NCI-H82 treated with DMSO at 0.1 percent for 48 hours (cell line): ENCODE measurements at regions not wholly inside any gene's neighbourhood (a gene's known extent, or its start where the extent isn't known, plus 50 kb on each side); places are given as distances from the start of the nearest gene placed in this dataset.
A peak's percentile ranks its signal among the peaks of the same experiment; 100 is the strongest.

Source experiments
- DNase-seq: peaks from one replicate; lab custom pipeline; 2025; ENCODE audit not compliant: unreplicated experiment; lab: John Stamatoyannopoulos, UW

- DNase-seq, result peak; percentile 57
These were observed 306.7 kb downstream of the PIK3C3 start for GRCh38 chr18:42261731-42262130.

GRCh38 chr18:42264497-42264896 lies 309.5 kb downstream of the PIK3C3 start:
- DNase-seq, result no peak

GRCh38 chr18:42268186-42268725 lies 313.2 kb downstream of the PIK3C3 start:
- DNase-seq, result no peak

GRCh38 chr18:42268798-42269197 lies 313.8 kb downstream of the PIK3C3 start:
- DNase-seq, result no peak

- DNase-seq, result no peak
These were observed 316.8 kb downstream of the PIK3C3 start for GRCh38 chr18:42271647-42272414.

- peak; percentile 41 for DNase-seq
These were observed 319.6 kb downstream of the PIK3C3 start for GRCh38 chr18:42274488-42275137.

- DNase-seq, result no peak
These were observed 320.1 kb downstream of the PIK3C3 start for GRCh38 chr18:42275138-42275535.

- DNase-seq, result no peak
These were observed 321.1 kb downstream of the PIK3C3 start for GRCh38 chr18:42275949-42276730.

GRCh38 chr18:42281124-42281523 lies 326.1 kb downstream of the PIK3C3 start:
- DNase-seq, result no peak

- no peak for DNase-seq
These were observed 326.8 kb downstream of the PIK3C3 start for GRCh38 chr18:42281851-42282250.

GRCh38 chr18:42287047-42287446 lies 332.0 kb downstream of the PIK3C3 start:
- no peak for DNase-seq

- no peak for DNase-seq
These were observed 333.1 kb downstream of the PIK3C3 start for GRCh38 chr18:42288129-42288528.

GRCh38 chr18:42289526-42289925 lies 334.5 kb downstream of the PIK3C3 start:
- DNase-seq, result peak; percentile 36

- no peak for DNase-seq
These were observed 335.6 kb downstream of the PIK3C3 start for GRCh38 chr18:42290318-42291307.

GRCh38 chr18:42292654-42293053 lies 337.6 kb downstream of the PIK3C3 start:
- DNase-seq, result no peak

- DNase-seq, result no peak
These were observed 341.2 kb downstream of the PIK3C3 start for GRCh38 chr18:42296192-42296591.

- no peak for DNase-seq
These were observed 341.7 kb downstream of the PIK3C3 start for GRCh38 chr18:42296723-42297122.

- peak; percentile 80 for DNase-seq
These were observed 344.0 kb downstream of the PIK3C3 start for GRCh38 chr18:42298759-42299675.

- DNase-seq, result peak; percentile 57
These were observed 351.0 kb downstream of the PIK3C3 start for GRCh38 chr18:42305869-42306593.
